GM18508 (cell line): ENCODE measurements at regions not wholly inside any gene's neighbourhood (a gene's known extent, or its start where the extent isn't known, plus 50 kb on each side); places are given as distances from the start of the nearest gene placed in this dataset.
A peak's percentile ranks its signal among the peaks of the same experiment; 100 is the strongest.
"Not testable (repeated sequence)": the region's sequence is repeated elsewhere in the genome, so short reads cannot be mapped to it uniquely, and the experiment has no call there.

Experiments
- ATAC-seq: cut with Tn5 transposase; IDR thresholded peaks from one replicate; pipeline ENCODE4 v1.9.1; 2021; ENCODE audit warnings: moderate number of reproducible peaks; ENCODE audit not compliant: insufficient read depth, unreplicated experiment

GRCh38 chr1:58964880-58965279, 181.0 kb upstream of the JUN start:
- ATAC-seq, result no peak

- no peak for ATAC-seq
Observed at GRCh38 chr1:58966103-58966916, 182.5 kb upstream of the JUN start.

GRCh38 chr1:58966917-58967740, 183.3 kb upstream of the JUN start:
- no peak for ATAC-seq

GRCh38 chr1:58968360-58968952, 184.6 kb upstream of the JUN start:
- peak; percentile 74 for ATAC-seq

- not testable (repeated sequence) for ATAC-seq
Observed at GRCh38 chr1:58969176-58969575, 185.3 kb upstream of the JUN start.

- ATAC-seq, result no peak
Observed at GRCh38 chr1:58971629-58972140, 187.8 kb upstream of the JUN start.

GRCh38 chr1:58975888-58976287, 192.0 kb upstream of the JUN start:
- ATAC-seq, result no peak

GRCh38 chr1:58976294-58976693, 192.4 kb upstream of the JUN start:
- no peak for ATAC-seq

GRCh38 chr1:58977598-58977997, 193.8 kb upstream of the JUN start:
- ATAC-seq, result no peak

GRCh38 chr1:58978096-58978495, 194.2 kb upstream of the JUN start:
- ATAC-seq, result no peak

GRCh38 chr1:58979086-58979485, 195.2 kb upstream of the JUN start:
- no peak for ATAC-seq

GRCh38 chr1:58979677-58980076, 195.8 kb upstream of the JUN start:
- no peak for ATAC-seq

GRCh38 chr1:58981392-58981791, 197.5 kb upstream of the JUN start:
- no peak for ATAC-seq

- ATAC-seq, result no peak
Observed at GRCh38 chr1:58982259-58982998, 198.6 kb upstream of the JUN start.

- ATAC-seq, result no peak
Observed at GRCh38 chr1:58983162-58983561, 199.3 kb upstream of the JUN start.

- ATAC-seq, result no peak
Observed at GRCh38 chr1:58983633-58984245, 199.9 kb upstream of the JUN start.

- ATAC-seq, result no peak
Observed at GRCh38 chr1:58986996-58987767, 203.3 kb upstream of the JUN start.

GRCh38 chr1:58988752-58989151, 204.9 kb upstream of the JUN start:
- ATAC-seq, result no peak

GRCh38 chr1:58989845-58990244, 206.0 kb upstream of the JUN start:
- no peak for ATAC-seq
